IMR-90 (cell line): ENCODE measurements at regions not wholly inside any gene's neighbourhood (a gene's known extent, or its start where the extent isn't known, plus 50 kb on each side); places are given as distances from the start of the nearest gene placed in this dataset.

Source experiments
- ATAC-seq: fragments of 200-7000 bp; cut with Tn5 transposase; 2 replicates; pipeline ENCODE4 v1.9.1; 2020; ENCODE audit warnings: low read depth, mild to moderate bottlenecking, moderate library complexity
- BruUV-seq: library from RNA; stranded (reverse); fragments of 400-500 nt; replicated peaks from 2 replicates; lab custom pipeline; 2021; lab: Mats Ljungman, UMichigan
- CTCF ChIA-PET: fragments of 300-600 bp; formaldehyde crosslinking; extraction: SDS; loops from one replicate; lab custom pipeline; 2021; ENCODE audit warnings: antibody characterized with exemption; lab: Yijun Ruan, JAX
- POLR2A ChIA-PET: fragments of 300-600 bp; sonication (Branson Sonifier 250); formaldehyde crosslinking; loops from one replicate; lab custom pipeline; 2022; ENCODE audit warnings: antibody characterized with exemption; ENCODE audit not compliant: unreplicated experiment; lab: Charles Lee
- DNase-seq: peaks from one replicate; pipeline ENCODE4 v3.0.0; 2013
- H2AFZ ChIP-seq: replicated peaks from 2 replicates; pipeline ENCODE3; 2013; ENCODE audit warnings: low read length, mild to moderate bottlenecking; ENCODE audit not compliant: poor library complexity
- H2AK5ac ChIP-seq: 2 replicates; pipeline ENCODE4 v1.6.1; 2013; ENCODE audit warnings: low read depth, low read length, inconsistent platforms
- H2AK9ac ChIP-seq: replicated peaks from 2 replicates; pipeline ENCODE3; 2013; ENCODE audit warnings: mild to moderate bottlenecking, low read depth, low read length, moderate library complexity; ENCODE audit not compliant: poor library complexity
- H2BK120ac ChIP-seq: 2 replicates; pipeline ENCODE4 v1.6.1; 2013; ENCODE audit warnings: low read depth, low read length, inconsistent platforms
- H2BK15ac ChIP-seq: 3 replicates; pipeline ENCODE4 v1.6.1; 2013; ENCODE audit warnings: low read depth, low read length, inconsistent platforms
- H2BK20ac ChIP-seq: 2 replicates; pipeline ENCODE4 v1.6.1; 2013; ENCODE audit warnings: low read depth, mild to moderate bottlenecking, inconsistent platforms, low read length, moderate library complexity
- H2BK5ac ChIP-seq: 2 replicates; pipeline ENCODE4 v1.6.1; 2013; ENCODE audit warnings: mild to moderate bottlenecking, low read depth, low read length, inconsistent platforms; ENCODE audit not compliant: poor library complexity, severe bottlenecking
- H3K14ac ChIP-seq: replicated peaks from 2 replicates; pipeline ENCODE4 v1.6.1; 2013; ENCODE audit warnings: low read depth, low read length, inconsistent platforms
- H3K18ac ChIP-seq: 2 replicates; pipeline ENCODE4 v1.6.1; 2013; ENCODE audit warnings: low read depth, low read length, control low read depth
- H3K23ac ChIP-seq: 2 replicates; pipeline ENCODE4 v1.6.1; 2013; ENCODE audit warnings: low read depth, low read length, inconsistent platforms
- H3K27ac ChIP-seq: 2 replicates; pipeline ENCODE4 v1.5.1; 2013; ENCODE audit warnings: mild to moderate bottlenecking, control low read depth, low read length; ENCODE audit not compliant: insufficient read depth
- H3K27me3 ChIP-seq: 2 replicates; pipeline ENCODE4 v1.6.1; 2013; ENCODE audit warnings: low read length; ENCODE audit not compliant: control insufficient read depth, insufficient read depth
- H3K36me3 ChIP-seq: 2 replicates; pipeline ENCODE4 v1.6.1; 2013; ENCODE audit warnings: low read length, mixed read lengths; ENCODE audit not compliant: control insufficient read depth, insufficient read depth
- H3K4ac ChIP-seq: 2 replicates; pipeline ENCODE4 v1.6.1; 2013; ENCODE audit warnings: low read depth, low read length, inconsistent platforms
- H3K4me1 ChIP-seq: 2 replicates; pipeline ENCODE4 v1.6.1; 2013; ENCODE audit warnings: low read length, mixed read lengths; ENCODE audit not compliant: control insufficient read depth, insufficient read depth
- H3K4me2 ChIP-seq: 2 replicates; pipeline ENCODE4 v1.6.1; 2013; ENCODE audit warnings: low read depth, mild to moderate bottlenecking, control low read depth, low read length, moderate library complexity
- H3K4me3 ChIP-seq: 2 replicates; pipeline ENCODE4 v1.5.1; 2013; ENCODE audit warnings: low read depth, mild to moderate bottlenecking, control low read depth, low read length, moderate library complexity; ENCODE audit not compliant: insufficient read depth
- H3K56ac ChIP-seq: 2 replicates; pipeline ENCODE4 v1.6.1; 2013; ENCODE audit warnings: low read length, inconsistent platforms; ENCODE audit not compliant: insufficient read depth; ENCODE audit errors: extremely low read depth
- H3K79me1 ChIP-seq, 2 experiments: 2 replicates each; pipeline ENCODE4 v1.6.1; 2013; ENCODE audit warnings: low read length in 2 of 2, inconsistent platforms in 1 of 2, low read depth in 1 of 2
- H3K9ac ChIP-seq: 2 replicates; pipeline ENCODE4 v1.6.1; 2013; ENCODE audit warnings: low read depth, low read length, control low read depth
- H3K9me1 ChIP-seq: 2 replicates; pipeline ENCODE4 v1.6.1; 2013; ENCODE audit warnings: low read length, inconsistent platforms; ENCODE audit not compliant: insufficient read depth
- H3K9me3 ChIP-seq: 2 replicates; pipeline ENCODE4 v1.6.1; 2013; ENCODE audit warnings: low read length; ENCODE audit not compliant: control insufficient read depth, insufficient read depth
- H4K20me1 ChIP-seq: 2 replicates; pipeline ENCODE4 v1.6.1; 2013; ENCODE audit warnings: low read length, inconsistent platforms; ENCODE audit not compliant: insufficient read depth
- H4K5ac ChIP-seq: 2 replicates; pipeline ENCODE4 v1.6.1; 2013; ENCODE audit warnings: mild to moderate bottlenecking, low read depth, low read length, control low read depth
- H4K8ac ChIP-seq, 2 experiments: 2 replicates each; pipeline ENCODE4 v1.6.1; 2013; ENCODE audit warnings: low read depth in 2 of 2, low read length in 2 of 2, control low read depth in 1 of 2, inconsistent platforms in 1 of 2
- H4K91ac ChIP-seq: 2 replicates; pipeline ENCODE4 v1.6.1; 2013; ENCODE audit warnings: low read depth, low read length, inconsistent platforms; ENCODE audit not compliant: insufficient read depth
- BHLHE40 ChIP-seq: fragments of 150-350 bp; IDR thresholded peaks from 2 replicates; pipeline ENCODE4 v1.6.1; 2016; ENCODE audit warnings: mild to moderate bottlenecking, low read depth, low read length
- CEBPB ChIP-seq: IDR thresholded peaks from 2 replicates; pipeline ENCODE4 v1.6.1; 2012; ENCODE audit warnings: low read depth, low read length, improper control_type of control experiment
- ELK1 ChIP-seq: fragments of 150-350 bp; IDR thresholded peaks from 2 replicates; pipeline ENCODE4 v1.6.1; 2016; ENCODE audit warnings: low read depth, mild to moderate bottlenecking, low read length, moderate library complexity, borderline replicate concordance
- NFE2L2 ChIP-seq: fragments of 150-350 bp; IDR thresholded peaks from 2 replicates; pipeline ENCODE4 v1.6.1; 2016; ENCODE audit warnings: low read depth, mild to moderate bottlenecking, low read length
- WGBS, 2 experiments: methylation state at CpG; one replicate each; pipeline versions ENCODE4 v1.1.5 to v1.1.7; 2013; ENCODE audit warnings: missing lambda C conversion rate in 2 of 2; ENCODE audit not compliant: insufficient read length in 1 of 2; ENCODE audit errors: extremely low coverage in 2 of 2; 5-methylcytosine and 5-hydroxymethylcytosine counted together
- dilution Hi-C: fragments of 300-500 bp; cut with HindIII; formaldehyde crosslinking; loops from one replicate; pipeline ENCODE4 v1.14.3; 2018; ENCODE audit warnings: low sequenced_read_pairs; ENCODE audit not compliant: unreplicated experiment
- in situ Hi-C: fragments of 300-500 bp; cut with MboI; formaldehyde crosslinking; loops from 3 replicates; pipeline ENCODE4 v1.14.3; 2019; ENCODE audit warnings: low sequenced_read_pairs, inconsistent platforms, mixed read lengths
- intact Hi-C: fragments of 100-400 bp; cut with micrococcal nuclease; formaldehyde crosslinking; loops from 2 replicates; pipeline ENCODE4 v1.10.0; 2022
- TF ChIP-seq, protein P1 (sequence below): fragments of 150-350 bp; IDR thresholded peaks from 2 replicates; pipeline ENCODE4 v1.6.1; 2017; ENCODE audit warnings: mild to moderate bottlenecking, antibody characterized with exemption, low read length, low read depth
- TF ChIP-seq, protein P2 (sequence below): conservative IDR thresholded peaks from 2 replicates; pipeline ENCODE4 v1.5.1; 2012; ENCODE audit warnings: mild to moderate bottlenecking, low read depth, low read length, improper control_type of control experiment

GRCh38 chr11:103731670-103732069 is 304.8 kb upstream of the DDI1 start:
- no peak overlapping the region for H4K5ac ChIP-seq
- H3K36me3 ChIP-seq, result no peaks in the 10 kb centered on the region
- no peak overlapping the region for H3K23ac ChIP-seq
- whole genome bisulfite sequencing, 2 experiments, result no CpG with 5 or more reads among the region's 2 CpGs
- dilution Hi-C loops, result no loop called here
- no peak overlapping the region for H3K27ac ChIP-seq
- no peaks in the 10 kb centered on the region for H3K79me1 ChIP-seq
- no peak overlapping the region for H2BK15ac ChIP-seq
- H2AK5ac ChIP-seq, result no peak overlapping the region
- no peak overlapping the region for H2AK9ac ChIP-seq
- peaks cover 3% of the 10 kb centered on the region for H3K4me1 ChIP-seq
- H4K8ac ChIP-seq, result no peak overlapping the region
- no peak overlapping the region for H3K56ac ChIP-seq
- no peak overlapping the region for H4K91ac ChIP-seq
- H3K9me3 ChIP-seq, result no peaks in the 10 kb centered on the region
- ATAC-seq (no peak), DNase-seq (peak; percentile 19)
- H4K20me1 ChIP-seq, result no peaks in the 10 kb centered on the region
- H3K27me3 ChIP-seq, result no peaks in the 10 kb centered on the region
- no peak overlapping the region; the same call in 1 of the 2 replicates for H2BK120ac ChIP-seq
- H3K4me3 ChIP-seq, result no peak overlapping the region
- H2AFZ ChIP-seq, result no peak overlapping the region
- no peak overlapping the region for H2BK20ac ChIP-seq
- intact Hi-C loops, result no loop called here
- H2BK5ac ChIP-seq, result peak overlapping the region; percentile 5
- H3K4me2 ChIP-seq, result no peak overlapping the region
- H3K18ac ChIP-seq, result no peak overlapping the region
- TF ChIP-seq, protein P1, sequence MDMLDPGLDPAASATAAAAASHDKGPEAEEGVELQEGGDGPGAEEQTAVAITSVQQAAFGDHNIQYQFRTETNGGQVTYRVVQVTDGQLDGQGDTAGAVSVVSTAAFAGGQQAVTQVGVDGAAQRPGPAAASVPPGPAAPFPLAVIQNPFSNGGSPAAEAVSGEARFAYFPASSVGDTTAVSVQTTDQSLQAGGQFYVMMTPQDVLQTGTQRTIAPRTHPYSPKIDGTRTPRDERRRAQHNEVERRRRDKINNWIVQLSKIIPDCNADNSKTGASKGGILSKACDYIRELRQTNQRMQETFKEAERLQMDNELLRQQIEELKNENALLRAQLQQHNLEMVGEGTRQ, result no peak
- TF ChIP-seq NFE2L2 (no peak), CEBPB (0 out of 2 replicates have a peak, but pooled peaks have one; percentile 28), BHLHE40 (no peak), ELK1 (no peak)
- TF ChIP-seq, protein P2, sequence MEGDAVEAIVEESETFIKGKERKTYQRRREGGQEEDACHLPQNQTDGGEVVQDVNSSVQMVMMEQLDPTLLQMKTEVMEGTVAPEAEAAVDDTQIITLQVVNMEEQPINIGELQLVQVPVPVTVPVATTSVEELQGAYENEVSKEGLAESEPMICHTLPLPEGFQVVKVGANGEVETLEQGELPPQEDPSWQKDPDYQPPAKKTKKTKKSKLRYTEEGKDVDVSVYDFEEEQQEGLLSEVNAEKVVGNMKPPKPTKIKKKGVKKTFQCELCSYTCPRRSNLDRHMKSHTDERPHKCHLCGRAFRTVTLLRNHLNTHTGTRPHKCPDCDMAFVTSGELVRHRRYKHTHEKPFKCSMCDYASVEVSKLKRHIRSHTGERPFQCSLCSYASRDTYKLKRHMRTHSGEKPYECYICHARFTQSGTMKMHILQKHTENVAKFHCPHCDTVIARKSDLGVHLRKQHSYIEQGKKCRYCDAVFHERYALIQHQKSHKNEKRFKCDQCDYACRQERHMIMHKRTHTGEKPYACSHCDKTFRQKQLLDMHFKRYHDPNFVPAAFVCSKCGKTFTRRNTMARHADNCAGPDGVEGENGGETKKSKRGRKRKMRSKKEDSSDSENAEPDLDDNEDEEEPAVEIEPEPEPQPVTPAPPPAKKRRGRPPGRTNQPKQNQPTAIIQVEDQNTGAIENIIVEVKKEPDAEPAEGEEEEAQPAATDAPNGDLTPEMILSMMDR, result no peak
- peak overlapping the region; percentile 4; the same call in 1 of the 2 replicates for H3K4ac ChIP-seq
- in situ Hi-C loops, result no loop called here
- 0 out of 2 replicates have a peak, but pooled peaks cover 4% of the 10 kb centered on the region for H3K9me1 ChIP-seq
- no peak overlapping the region for H3K14ac ChIP-seq
- BruUV-seq, result no TSS peak
- no peak overlapping the region for H3K9ac ChIP-seq
- POLR2A ChIA-PET, result no interaction called here
- CTCF ChIA-PET, result interaction anchor here (1.1 kb wide), 1 partner anchor 49 kb away, joined by 3 read pairs; no protein-coding TSS in a partner anchor
